VCaP (cell line): ENCODE measurements at regions not wholly inside any gene's neighbourhood (a gene's known extent, or its start where the extent isn't known, plus 50 kb on each side); places are given as distances from the start of the nearest gene placed in this dataset.
A peak's percentile ranks its signal among the peaks of the same experiment; 100 is the strongest.

ENCODE experiments used
- H3K27ac ChIP-seq: fragments of 450-650 bp; 2 replicates; pipeline ENCODE4 v1.5.1; 2017
- CTCF ChIP-seq: fragments of 450-650 bp; conservative IDR thresholded peaks from 2 replicates; pipeline ENCODE4 v1.5.1; 2017; ENCODE audit warnings: mild to moderate bottlenecking, moderate library complexity

DNA sequence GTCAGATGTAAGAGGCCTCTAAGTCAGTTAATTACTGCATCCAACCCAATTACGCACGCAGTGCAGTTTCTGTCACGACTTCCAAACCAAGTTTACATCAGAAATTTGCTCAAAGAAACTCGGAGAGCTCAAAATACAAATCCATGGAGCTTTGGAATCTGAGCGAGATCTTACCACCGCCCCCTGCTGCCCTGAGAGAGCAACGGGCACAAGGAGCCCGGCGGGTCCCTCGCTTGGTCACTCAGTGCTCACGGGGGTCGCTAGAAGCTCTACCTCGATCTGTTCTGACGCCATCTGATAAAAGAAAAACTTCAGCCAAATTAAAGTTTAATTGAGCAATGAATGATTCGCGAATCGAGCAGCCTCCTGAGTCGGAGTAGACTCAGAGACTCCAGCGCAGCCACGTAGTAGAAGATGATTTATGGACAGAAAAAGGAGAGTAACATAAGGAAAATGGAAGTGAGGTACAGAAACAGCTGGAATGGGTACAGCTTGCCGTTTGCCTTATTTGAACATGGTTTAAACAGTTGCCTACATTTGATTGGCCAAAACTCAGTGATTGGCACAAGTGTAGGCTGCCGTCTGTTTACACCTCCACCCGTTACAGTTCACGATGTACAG lies 232.7 kb upstream of the ATP10A start:
- H3K27ac ChIP-seq = peak overlapping the region; percentile 16; the same call in 1 of the 2 replicates

DNA sequence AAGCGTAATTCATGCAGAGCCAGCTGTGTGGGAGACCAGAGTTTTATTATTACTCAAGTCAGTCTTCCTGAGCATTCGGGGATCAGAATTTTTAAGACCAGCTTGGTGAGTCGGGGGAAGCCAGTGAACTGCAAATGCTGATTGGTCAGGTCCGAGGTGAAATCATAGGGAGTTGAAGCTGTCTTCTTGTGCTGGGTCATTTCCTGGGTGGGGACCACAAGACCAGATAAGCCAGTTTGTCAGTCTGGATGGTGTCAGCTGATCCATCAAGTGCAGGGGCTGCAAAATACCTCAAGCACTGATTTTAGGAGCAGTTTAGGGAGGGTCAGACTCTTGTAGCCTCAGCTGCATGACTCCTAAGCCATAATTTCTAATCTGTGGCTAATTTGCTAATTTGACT lies 228.1 kb upstream of the ATP10A start:
- TF ChIP-seq CTCF = no peak
- no peak overlapping the region for H3K27ac ChIP-seq

More for the DNA sequence above, 232.7 kb upstream of the ATP10A start:
- no peak for TF ChIP-seq CTCF

GRCh38 chr15:26087881-26088280 lies 224.8 kb upstream of the ATP10A start:
- no peak for TF ChIP-seq CTCF
- no peak overlapping the region for H3K27ac ChIP-seq

DNA sequence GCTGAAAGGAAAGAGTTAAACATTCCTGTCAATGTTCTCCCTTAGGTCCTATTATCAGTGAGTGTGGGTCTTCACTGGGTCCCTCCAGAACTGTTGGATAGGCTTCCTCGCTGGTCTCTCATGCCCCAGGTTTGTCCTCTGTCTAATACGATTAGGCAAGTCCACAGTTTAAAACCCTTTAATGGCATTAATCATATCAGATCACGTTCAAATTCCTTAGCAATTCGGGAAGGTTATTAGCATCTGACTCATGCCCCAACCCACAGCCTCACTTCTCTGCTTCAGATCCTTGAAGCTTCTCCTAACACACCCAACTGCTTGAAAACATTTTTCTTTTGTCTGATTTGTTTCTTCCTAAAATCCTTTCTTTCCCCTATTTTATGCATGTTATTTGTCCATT lies 224.3 kb upstream of the ATP10A start:
- no peak overlapping the region for H3K27ac ChIP-seq
- no peak for TF ChIP-seq CTCF

GRCh38 chr15:26084771-26085170 lies 221.6 kb upstream of the ATP10A start:
- H3K27ac ChIP-seq = no peak overlapping the region
- no peak for TF ChIP-seq CTCF

GRCh38 chr15:26083896-26084295 lies 220.8 kb upstream of the ATP10A start:
- peak overlapping the region; percentile 92 for H3K27ac ChIP-seq
- no peak for TF ChIP-seq CTCF

- TF ChIP-seq CTCF = no peak
- H3K27ac ChIP-seq = peak overlapping the region; percentile 92
Measured at GRCh38 chr15:26083457-26083856, 220.3 kb upstream of the ATP10A start.
